Loucy (cell line): ENCODE measurements at regions not wholly inside any gene's neighbourhood (a gene's known extent, or its start where the extent isn't known, plus 50 kb on each side); places are given as distances from the start of the nearest gene placed in this dataset.

Experiments used
- H2AFZ ChIP-seq: fragments of 200-600 bp; sonication (generic); 2 replicates; pipeline ENCODE4 v1.6.0; 2016; ENCODE audit warnings: antibody characterized with exemption, mild to moderate bottlenecking, low read length, moderate library complexity
- H3F3A ChIP-seq: fragments of 200-600 bp; 2 replicates; pipeline ENCODE4 v1.6.0; 2016; ENCODE audit warnings: antibody characterized with exemption, low read depth, mild to moderate bottlenecking
- H3K27me3 ChIP-seq: fragments of 200-600 bp; sonication (generic); 2 replicates; pipeline ENCODE4 v1.6.1; 2014; ENCODE audit warnings: low read length, mild to moderate bottlenecking; ENCODE audit not compliant: insufficient read depth, poor library complexity, severe bottlenecking
- H3K36me3 ChIP-seq: fragments of 200-600 bp; sonication (generic); 2 replicates; pipeline ENCODE4 v1.6.1; 2016; ENCODE audit warnings: low read length; ENCODE audit not compliant: insufficient read depth
- H3K4me1 ChIP-seq: fragments of 200-600 bp; sonication (generic); 2 replicates; pipeline ENCODE4 v1.5.1; 2014; ENCODE audit warnings: low read length, mild to moderate bottlenecking; ENCODE audit not compliant: insufficient read depth, poor library complexity, severe bottlenecking
- H3K4me2 ChIP-seq: fragments of 200-600 bp; sonication (generic); 2 replicates; pipeline ENCODE4 v1.6.0; 2014; ENCODE audit warnings: antibody characterized with exemption, low read length, low read depth, mild to moderate bottlenecking; ENCODE audit not compliant: poor library complexity, severe bottlenecking
- H3K4me3 ChIP-seq: fragments of 200-600 bp; sonication (generic); 2 replicates; pipeline ENCODE4 v1.5.1; 2014; ENCODE audit warnings: low read length, mild to moderate bottlenecking, mixed read lengths; ENCODE audit not compliant: poor library complexity, severe bottlenecking
- H3K79me2 ChIP-seq: fragments of 200-600 bp; sonication (generic); 2 replicates; pipeline ENCODE4 v1.6.1; 2014; ENCODE audit warnings: low read length; ENCODE audit not compliant: insufficient read depth
- H3K9ac ChIP-seq: fragments of 200-600 bp; sonication (generic); 2 replicates; pipeline ENCODE4 v1.6.0; 2014; ENCODE audit warnings: mild to moderate bottlenecking, low read depth, low read length, moderate library complexity; ENCODE audit not compliant: poor library complexity, severe bottlenecking
- H3K9me2 ChIP-seq: fragments of 200-600 bp; sonication (generic); replicated peaks from 2 replicates; pipeline ENCODE4 v1.6.1; 2016; ENCODE audit warnings: low read depth, low read length, mixed read lengths
- H3K9me3 ChIP-seq: fragments of 200-600 bp; sonication (generic); 2 replicates; pipeline ENCODE4 v1.6.1; 2014; ENCODE audit warnings: mild to moderate bottlenecking, antibody characterized with exemption, low read length, low read depth; ENCODE audit not compliant: insufficient read depth
- H4K20me1 ChIP-seq: fragments of 200-600 bp; sonication (generic); 2 replicates; pipeline ENCODE4 v1.6.0; 2014; ENCODE audit warnings: antibody characterized with exemption, low read length, mild to moderate bottlenecking; ENCODE audit not compliant: insufficient read depth, poor library complexity, severe bottlenecking
- CTCF ChIP-seq: fragments of 200-600 bp; sonication (generic); conservative IDR thresholded peaks from 2 replicates; pipeline ENCODE4 v1.5.1; 2014; ENCODE audit warnings: mild to moderate bottlenecking, antibody characterized with exemption, low read length
- EZH2phosphoT487 ChIP-seq: fragments of 200-600 bp; IDR thresholded peaks from 2 replicates; pipeline ENCODE4 v1.6.1; 2018; ENCODE audit warnings: antibody characterized with exemption, mild to moderate bottlenecking, moderate library complexity, borderline replicate concordance

- Histone ChIP-seq H3K27me3 (no peaks in the 10 kb centered on the region), H3K9me3 (no peaks in the 10 kb centered on the region), H3K4me2 (no peak overlapping the region), H4K20me1 (no peaks in the 10 kb centered on the region), H3F3A (no peaks in the 10 kb centered on the region), H3K79me2 (no peaks in the 10 kb centered on the region), H2AFZ (no peak overlapping the region), H3K36me3 (no peaks in the 10 kb centered on the region), H3K4me1 (no peaks in the 10 kb centered on the region), H3K9ac (no peak overlapping the region), H3K9me2 (no peaks in the 10 kb centered on the region), H3K4me3 (no peak overlapping the region)
- TF ChIP-seq CTCF: no peak
- TF ChIP-seq EZH2phosphoT487: no peak
Measured at GRCh38 chr6:104604685-104605084, 255.0 kb downstream of the HACE1 start.

GRCh38 chr6:104603108-104603745, 256.5 kb downstream of the HACE1 start:
- Histone ChIP-seq H2AFZ (no peak overlapping the region), H3F3A (no peaks in the 10 kb centered on the region), H3K36me3 (no peaks in the 10 kb centered on the region), H3K79me2 (no peaks in the 10 kb centered on the region), H3K4me2 (no peak overlapping the region), H3K9me2 (no peaks in the 10 kb centered on the region), H4K20me1 (no peaks in the 10 kb centered on the region), H3K9me3 (no peaks in the 10 kb centered on the region), H3K27me3 (no peaks in the 10 kb centered on the region), H3K4me1 (no peaks in the 10 kb centered on the region), H3K4me3 (no peak overlapping the region), H3K9ac (no peak overlapping the region)
- TF ChIP-seq CTCF (no peak), EZH2phosphoT487 (no peak)

DNA sequence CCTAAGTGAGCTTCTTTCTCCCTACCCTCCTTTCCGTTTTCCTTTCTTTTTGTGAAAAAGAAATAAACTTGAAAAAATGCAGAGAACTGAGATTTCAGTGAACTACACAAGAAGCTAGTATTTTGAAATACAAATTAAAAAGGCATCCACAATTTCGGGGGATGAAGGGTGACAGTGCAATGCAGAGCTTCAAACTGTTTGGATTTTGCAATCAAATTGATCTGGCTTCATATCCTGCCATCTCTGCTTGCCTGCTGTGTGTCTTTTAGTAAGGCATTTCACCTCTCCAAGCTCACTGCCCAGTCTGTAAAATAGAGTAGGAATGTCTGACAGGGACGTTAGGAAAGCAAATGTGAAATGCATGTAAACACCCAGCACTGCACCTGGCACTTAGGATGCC, 258.0 kb downstream of the HACE1 start:
- H3K4me3 ChIP-seq: no peak overlapping the region
- no peaks in the 10 kb centered on the region for H3K4me1 ChIP-seq
- no peak overlapping the region for H2AFZ ChIP-seq
- no peaks in the 10 kb centered on the region for H3K27me3 ChIP-seq
- no peaks in the 10 kb centered on the region for H3K79me2 ChIP-seq
- no peaks in the 10 kb centered on the region for H3K9me3 ChIP-seq
- H3K36me3 ChIP-seq: no peaks in the 10 kb centered on the region
- no peaks in the 10 kb centered on the region for H3F3A ChIP-seq
- H4K20me1 ChIP-seq: no peaks in the 10 kb centered on the region
- H3K9ac ChIP-seq: no peak overlapping the region
- no peak for TF ChIP-seq EZH2phosphoT487
- TF ChIP-seq CTCF: no peak
- no peaks in the 10 kb centered on the region for H3K9me2 ChIP-seq
- no peak overlapping the region for H3K4me2 ChIP-seq
